Stimulated activated CD4-positive, alpha-beta T cell treated with anti-CD3 and anti-CD28 coated beads, Interleukin-12 subunit alpha, Interleukin-12 subunit beta, amount 100 ng/mL, for 48 hours (primary cell): ENCODE measurements at regions not wholly inside any gene's neighbourhood (a gene's known extent, or its start where the extent isn't known, plus 50 kb on each side); places are given as distances from the start of the nearest gene placed in this dataset.
"Not testable (repeated sequence)": the region's sequence is repeated elsewhere in the genome, so short reads cannot be mapped to it uniquely, and the experiment has no call there.

Experiments used
- DNase-seq, 3 donors: peaks; one replicate each; pipeline ENCODE4 v3.0.0-alpha.2; 2020; ENCODE audit warnings: low read depth in 2 of 3, low spot score in 1 of 3

DNA sequence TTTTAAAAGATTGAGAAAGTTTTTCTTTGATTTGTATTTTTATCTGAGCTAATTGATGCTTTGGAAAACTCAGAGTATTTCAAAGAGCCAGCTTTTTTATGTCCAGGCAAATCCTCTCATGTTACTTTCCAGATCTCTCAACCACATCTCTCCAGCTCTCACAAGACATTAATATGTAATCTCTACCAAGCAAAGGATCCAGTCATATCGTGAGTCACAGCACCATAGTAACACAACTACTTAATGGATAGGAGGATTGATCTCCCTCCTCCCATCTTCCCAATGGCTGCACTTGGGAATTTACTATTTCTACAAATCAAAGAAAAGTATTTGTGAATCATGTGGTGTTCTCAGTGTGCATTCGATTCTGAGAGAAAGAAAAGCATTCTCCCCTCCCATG is 63.3 kb downstream of the POU4F1 start:
- DNase-seq, result no peak

DNA sequence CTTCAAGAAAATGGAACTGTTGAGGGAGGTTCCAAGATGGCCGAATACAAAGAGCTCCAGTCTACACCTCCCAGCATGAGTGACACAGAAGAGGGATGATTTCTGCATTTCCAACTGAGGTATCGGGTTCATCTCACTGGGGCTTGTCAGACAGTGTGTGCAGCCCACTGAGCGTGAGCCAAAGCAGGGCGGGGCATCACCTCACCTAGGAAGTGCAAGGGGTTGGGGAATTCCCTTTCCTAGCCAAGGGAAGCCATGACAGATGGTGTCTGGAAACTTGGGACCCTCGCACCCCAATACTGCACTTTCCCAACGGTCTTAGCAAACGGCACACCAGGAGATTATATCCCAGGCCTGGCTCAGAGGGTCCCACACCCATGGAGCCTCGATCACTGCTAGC is 77.3 kb downstream of the POU4F1 start:
- not testable (repeated sequence) for DNase-seq

DNA sequence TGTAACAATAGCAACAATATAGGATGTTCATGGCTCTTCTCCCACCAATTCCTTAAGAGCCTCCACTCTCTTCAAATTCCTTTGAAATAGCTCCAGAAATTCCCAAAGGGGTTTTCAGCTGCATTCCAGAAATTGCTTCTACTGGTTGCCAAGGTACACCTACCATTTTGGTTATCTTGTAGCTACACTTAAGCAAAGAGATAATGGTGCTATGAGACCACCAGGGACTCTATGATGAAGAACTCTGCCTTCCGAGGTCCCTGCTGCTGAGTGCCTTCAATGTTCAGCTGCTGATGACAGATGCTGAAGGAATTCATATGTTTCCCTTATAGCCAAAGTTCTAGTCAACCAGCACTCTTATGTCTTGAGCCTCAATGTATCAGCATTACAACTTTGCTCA is 78.4 kb downstream of the POU4F1 start:
- no peak for DNase-seq

DNA sequence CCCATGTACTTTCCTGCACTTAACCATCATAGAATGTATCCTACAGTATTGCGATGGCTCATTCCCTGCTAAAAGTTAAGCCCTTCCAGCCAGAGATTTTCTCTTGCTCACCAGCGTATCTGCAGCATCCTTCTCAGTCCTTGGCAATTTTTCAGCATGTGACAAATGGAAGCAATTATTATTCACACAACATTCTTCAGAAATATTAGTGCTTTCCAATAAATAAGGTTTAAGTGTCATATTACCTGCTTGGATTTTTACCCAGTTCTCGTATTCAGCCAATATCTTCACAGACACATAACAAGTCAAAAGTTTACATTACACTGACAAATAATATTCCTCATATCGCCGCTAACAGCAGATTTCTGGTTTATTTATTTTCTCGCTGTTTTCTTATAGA is 82.3 kb downstream of the POU4F1 start:
- DNase-seq, result no peak

DNA sequence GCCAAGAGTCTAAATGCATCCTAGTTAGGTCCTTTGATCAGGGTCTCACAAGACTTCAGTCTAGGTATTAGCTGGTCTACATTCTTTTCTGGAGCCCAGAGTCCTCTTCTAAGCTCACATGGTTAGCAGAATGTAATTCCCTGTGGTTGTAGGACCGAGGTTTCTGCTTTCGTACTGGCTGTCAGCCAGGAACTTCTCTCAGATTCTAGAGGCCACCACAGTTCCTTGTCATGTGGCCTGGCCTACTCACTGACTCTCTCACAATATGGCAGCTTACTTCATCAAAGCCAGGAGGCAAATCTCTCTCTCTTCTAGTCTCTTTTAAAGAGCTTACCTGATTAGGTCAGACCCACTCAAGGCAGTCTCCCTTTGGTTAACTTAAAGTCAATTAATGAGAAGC is 82.9 kb downstream of the POU4F1 start:
- no peak for DNase-seq

DNA sequence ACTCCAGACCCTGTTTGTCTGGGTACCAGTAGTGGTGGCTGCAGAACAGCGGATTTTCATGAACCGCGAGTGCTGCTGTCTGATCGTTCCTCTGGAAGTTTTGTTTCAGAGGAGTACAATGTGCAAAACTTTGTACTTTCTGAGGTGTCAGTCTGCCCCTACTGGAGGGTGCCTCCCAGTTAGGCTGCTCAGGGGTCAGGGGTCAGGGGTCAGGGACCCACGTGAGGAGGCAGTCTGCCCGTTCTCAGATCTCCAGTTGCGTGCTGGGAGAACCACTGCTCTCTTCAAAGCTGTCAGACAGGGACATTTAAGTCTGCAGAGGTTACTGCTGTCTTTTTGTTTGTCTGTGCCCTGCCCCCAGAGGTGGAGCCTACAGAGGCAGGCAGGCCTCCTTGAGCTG is 84.9 kb downstream of the POU4F1 start:
- not testable (repeated sequence) for DNase-seq

DNA sequence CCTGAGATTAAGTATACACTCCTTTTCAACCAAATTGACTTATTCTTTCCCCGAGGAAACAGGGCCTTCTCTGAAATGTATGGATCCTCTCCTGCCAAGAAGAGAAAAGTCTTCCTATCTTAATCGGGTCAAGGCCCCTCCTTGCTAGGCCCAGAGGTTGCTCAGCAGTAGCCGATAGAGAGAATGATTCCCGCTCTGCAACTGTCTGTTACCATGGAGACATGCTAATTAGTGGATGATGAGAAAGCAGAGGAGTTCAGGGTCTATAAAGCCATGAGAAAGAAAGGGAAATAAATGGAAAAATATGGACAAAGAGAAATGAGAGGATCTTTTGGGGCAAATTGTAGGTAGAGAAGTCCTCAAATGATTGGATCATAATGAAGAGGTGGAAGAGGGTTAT is 103.5 kb downstream of the POU4F1 start:
- DNase-seq, result no peak

DNA sequence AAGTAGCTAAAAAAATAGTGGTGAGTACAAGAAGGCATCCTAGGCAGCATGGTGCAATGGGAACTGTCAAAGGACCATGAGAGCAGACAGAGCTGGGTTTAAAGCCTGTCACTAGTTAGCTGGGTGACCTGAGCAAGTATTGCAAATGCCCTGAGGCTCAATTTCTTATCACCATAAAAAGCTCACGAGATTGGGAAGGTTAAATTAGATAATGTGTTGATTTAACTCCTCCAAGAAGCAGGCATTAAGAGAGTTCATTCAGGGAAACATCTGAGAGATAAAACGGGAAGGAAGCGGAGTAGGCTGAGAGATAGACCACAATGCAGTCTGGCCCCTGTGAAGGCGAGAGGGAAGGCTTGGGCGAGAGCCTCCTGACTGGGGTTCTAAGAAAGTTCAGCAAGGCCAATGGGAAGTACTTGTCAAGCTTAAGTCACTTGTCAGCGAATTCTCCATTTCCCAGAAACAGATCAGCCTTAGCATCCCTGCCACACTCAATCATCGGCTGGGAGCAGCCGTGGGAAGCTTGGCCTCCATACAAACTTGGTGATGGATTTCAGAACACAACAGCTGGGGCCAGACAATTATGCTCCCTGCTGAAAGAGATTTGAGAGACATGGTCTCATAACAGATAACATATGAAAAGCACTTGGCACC is 105.5 kb downstream of the POU4F1 start:
- DNase-seq, result no peak

DNA sequence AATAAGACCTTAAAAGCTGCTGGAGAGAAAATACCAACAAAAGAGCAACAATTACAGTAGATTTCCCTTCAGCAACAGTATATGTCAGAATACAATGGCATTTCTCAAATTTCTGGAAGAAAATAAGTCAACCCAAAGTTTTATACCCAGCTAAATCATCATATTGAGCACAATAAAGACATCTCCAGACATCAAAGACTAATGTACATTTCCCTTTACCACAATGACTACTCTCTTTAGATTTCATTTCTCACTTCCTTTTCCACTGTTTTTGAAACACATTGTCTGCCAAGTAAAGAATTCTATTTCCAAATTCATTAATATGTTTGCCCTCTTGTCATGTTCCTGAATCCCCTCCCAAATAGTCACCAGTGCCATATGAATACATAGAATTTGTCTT is 111.4 kb downstream of the POU4F1 start:
- DNase-seq, result no peak

DNA sequence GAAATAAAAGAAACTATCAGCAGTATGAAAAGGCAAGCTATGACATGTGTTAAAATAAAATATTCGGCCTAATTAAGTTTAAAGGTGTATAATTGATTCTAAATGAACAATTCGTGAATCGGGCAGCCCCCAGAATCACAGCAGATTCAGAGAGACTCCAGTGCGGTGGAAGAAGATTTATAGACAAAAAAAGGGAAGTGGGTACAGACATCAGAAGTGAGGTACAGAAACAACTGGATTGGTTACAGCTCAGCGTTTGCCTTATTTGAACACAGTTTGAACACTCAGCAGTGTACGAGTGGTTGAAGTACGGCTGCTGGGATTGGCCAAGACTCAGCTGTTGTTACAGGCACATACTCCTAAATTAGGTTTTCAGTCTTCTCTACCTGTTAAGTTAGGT is 113.1 kb downstream of the POU4F1 start:
- DNase-seq, result not testable (repeated sequence)

DNA sequence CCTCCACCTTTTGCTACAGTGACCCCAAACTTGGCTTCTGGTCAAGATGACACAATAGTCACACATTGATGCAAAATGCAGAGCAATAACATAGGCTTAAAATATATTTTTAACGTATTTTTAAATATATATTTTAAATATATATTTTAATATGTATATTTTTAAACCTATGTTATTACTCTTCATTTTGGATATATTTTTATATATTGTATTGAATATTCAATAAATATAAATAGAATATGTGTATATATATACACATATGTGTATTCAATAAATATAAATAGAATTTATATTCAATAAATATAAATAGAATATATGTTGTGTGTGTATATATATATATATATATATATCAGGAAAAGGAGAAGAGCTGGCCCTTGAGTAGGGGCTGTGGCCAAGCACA is 115.6 kb downstream of the POU4F1 start:
- no peak for DNase-seq

DNA sequence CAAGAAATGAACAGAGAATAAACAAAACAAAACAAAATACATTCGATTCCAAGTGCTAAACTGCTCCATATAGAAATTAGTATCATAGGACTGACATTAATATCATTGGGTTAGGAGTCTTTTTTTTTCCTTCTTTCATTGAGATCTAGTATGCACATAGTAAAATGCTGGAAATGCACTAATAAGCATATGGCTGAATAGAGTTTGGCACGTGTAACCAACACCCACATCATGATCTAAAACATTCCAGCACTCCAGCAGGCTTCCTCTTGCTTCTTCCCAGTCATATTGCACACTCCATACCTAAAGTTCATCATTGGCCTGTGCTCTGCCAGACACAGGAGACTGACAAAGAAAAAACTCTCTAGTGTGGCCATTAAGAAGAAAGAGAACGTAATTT is 117.5 kb downstream of the POU4F1 start:
- DNase-seq, result no peak

DNA sequence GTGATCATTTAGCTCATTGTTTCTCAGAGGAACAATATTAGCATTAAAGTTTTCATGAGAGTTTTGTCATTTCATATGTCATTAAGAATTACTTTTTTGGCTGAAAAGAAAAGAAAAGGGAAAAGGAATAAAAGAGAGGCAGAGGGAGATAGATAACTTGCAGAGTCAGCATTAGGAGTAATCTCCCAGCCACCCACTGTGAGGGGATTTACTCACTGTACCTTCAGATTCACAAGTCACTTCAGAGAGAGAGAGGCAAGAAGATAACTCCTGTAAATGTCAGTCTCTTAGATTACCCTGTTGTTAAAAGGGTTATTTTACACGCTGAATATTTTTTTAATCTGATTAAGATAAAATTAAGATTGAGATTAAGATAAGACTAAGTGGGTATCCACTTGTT is 125.2 kb downstream of the POU4F1 start:
- DNase-seq, result no peak

DNA sequence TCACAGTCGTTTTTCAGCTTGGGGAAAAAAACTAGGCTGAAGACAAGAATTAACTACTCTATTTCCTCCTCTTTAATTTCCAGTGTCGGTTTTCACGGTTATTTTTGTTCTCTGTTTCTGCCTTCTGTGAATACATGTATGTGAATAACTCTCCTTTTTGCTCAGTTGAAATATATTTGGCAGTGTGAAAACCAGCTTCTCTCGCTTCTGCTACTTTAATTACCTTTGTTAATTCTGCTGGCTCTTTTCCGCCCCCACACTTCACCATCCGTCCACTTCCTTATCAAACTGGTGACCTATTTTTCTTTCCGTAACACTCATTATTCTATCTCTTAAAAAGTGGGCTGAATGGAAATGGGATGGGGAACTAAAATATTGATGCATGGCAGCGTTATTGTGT is 126.4 kb downstream of the POU4F1 start:
- DNase-seq, result no peak

DNA sequence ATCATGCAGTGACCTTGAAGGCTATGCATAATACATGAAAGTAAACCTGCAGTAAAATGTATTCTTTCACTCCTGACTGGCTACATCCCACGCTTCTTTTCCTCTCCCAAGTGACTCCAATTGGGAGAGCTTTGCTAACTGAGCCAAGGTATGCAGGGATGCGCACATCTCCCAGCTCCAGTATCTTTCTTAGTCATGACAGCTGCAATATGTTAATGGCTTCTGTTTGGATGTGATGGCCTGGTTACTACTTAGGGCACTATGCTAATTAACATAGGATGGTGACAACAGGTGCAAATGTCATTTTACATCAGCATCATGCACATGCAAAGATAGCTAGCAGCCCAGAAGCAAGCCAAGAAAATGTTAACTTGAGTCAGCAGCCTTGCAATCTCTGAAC is 134.7 kb downstream of the POU4F1 start:
- DNase-seq, result no peak

DNA sequence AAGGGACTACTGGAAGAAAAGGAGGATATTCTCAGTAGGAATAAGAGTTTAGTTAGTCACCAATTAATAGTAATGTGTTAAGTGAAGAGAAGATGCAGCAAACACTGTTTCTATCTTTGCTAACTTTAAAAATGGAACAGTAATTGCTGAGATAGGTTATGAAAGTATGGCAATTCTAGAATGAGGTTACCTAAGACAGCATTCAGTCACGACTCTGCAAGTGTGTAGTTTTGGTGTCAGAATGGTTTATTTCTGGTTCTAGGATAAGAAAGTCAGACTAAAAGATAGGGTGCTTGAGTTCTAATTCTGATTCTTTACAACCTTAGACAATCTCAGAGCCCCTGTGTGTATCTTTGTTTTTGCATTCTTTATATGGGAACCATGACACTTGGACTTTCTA is 138.1 kb downstream of the POU4F1 start:
- no peak for DNase-seq

DNA sequence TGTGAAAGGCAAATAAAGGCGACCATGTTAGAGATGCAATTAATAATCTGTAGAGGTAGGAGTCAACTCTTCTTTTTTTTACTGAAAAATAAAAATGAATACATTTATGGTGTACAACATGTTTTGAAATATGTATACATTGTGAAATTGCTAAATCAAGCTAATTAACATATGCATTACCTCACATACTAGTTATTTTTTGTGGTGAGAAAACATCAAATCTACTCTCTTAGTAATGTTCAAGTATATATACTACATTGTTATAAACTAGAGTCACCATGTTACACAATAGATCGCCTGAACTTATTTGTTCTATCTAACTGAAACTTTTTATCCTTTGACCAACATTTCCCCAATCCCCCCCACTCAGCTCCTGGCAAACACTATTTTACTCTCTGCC is 143.2 kb downstream of the POU4F1 start:
- DNase-seq, result no peak

DNA sequence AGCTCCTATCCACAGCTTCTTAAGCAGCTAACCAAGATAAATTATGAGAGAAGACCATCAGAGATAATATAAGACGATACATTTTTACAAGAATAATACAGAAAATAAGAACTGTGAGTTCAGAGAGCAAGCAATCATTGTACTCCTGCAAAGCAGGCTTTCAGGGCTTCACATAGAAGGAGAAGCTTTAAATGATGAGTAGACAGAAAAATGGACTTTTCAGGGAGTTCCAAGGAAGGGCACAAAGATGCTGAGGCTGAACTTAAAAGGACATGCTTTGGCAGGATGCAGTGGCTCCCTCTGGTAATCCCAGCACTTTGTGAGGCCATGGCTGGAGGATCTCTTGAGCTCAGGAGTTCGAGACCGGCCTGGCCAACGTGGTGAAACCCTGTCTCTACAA is 159.5 kb downstream of the POU4F1 start:
- no peak for DNase-seq

DNA sequence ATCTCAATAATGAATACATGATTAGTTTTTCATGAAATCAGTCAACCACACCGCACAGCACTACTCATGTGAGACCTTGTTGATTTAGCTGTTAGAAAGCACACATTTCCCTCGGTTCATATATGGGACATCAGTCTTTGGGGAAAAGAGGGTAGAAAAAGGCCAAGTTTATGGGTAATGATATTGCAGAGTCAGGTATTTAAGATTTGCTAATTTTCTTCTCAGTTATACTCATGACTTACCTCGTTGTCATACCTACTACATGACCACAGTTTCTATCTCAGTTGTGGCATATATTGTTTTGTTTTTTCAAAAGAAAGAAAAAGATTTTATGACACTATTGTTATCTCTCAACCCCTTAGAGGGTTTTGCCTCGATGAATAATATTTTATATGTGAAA is 165.6 kb downstream of the POU4F1 start:
- DNase-seq, result no peak

DNA sequence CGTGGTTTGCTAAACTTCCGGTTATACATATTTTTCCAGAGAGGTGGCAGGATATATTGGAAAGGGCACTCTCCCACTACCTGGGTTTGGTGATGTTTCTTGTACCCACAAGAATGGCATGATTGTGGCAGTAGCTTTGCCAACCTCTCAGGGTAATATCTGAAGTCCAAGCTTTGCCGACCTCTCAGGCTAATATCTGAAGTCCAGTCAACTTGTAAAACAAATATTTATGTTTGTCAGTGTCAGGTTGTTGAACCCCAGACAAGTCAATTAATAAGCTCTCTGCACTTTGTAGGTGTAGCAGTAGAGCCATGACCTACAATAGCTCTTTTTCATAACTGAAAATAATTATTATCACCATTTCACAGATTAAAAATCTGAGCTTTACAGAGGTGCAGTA is 167.0 kb downstream of the POU4F1 start:
- no peak for DNase-seq

DNA sequence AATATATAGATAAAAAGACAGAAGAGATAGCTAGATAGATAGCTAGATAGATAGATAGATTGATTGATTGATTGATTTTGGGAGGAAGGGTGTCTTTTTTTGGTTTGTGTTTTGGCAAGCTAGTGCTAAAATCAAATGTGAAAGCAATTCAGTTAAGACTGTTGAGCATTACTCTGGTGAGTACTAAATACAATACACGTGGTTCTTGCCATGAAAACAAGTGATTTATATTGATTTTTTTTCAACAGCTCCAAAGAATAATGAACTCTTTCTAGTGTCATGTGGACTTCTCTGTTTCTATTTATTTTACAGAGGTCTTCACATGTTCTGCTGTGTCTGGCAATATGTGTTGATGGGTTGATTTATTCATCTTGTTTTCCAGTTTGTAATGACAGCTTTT is 172.0 kb downstream of the POU4F1 start:
- DNase-seq, result no peak

DNA sequence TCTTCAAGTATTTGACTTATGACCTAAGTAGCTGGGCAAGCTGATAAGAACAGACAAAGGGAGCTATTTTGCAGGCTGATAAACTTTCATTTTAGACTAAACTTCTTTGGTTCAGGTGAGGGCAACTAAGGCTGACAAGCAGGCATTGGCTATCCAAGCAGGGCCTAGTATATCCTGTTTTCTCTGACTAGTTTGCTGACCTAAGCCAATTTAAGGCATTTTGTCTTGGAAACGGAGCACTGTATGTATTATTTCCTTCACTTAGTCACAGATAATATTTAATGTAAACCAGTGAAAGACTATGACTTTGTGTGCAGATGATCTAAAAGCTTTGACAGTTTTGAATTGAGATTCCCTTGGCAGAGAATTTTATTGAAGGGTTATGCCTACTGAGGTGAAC is 172.5 kb downstream of the POU4F1 start:
- DNase-seq, result no peak

DNA sequence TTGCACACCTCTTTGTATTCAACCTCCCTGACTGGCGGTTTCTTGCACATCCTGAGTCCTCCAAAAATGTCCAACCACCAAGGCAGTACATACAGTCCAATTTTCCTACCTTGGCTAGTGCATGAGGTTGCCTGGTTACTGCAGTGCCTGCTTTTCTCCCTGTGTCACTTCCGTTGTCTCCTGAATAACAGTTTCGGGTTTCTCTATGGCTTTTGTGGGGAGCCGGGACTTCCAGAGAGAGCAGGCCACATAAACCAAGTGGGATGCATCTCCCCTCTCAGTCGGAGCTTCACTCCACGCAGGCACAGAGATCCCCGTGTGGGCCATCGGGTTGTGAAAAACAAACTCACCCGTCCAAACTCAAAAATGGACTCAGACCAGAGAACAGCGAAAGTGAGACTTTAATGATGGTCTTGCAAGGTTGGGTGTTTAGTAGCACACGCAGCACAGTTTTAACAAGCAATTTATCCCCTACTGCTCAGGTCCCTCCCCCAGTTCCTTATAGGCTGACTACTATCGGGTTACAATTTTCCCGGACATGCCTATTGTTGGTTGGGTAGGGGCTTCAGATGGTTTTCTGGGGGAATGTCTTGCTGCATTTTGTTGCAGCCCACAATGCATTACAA is 173.1 kb downstream of the POU4F1 start:
- no peak for DNase-seq
